T-cell (primary cell): ENCODE measurements at regions not wholly inside any gene's neighbourhood (a gene's known extent, or its start where the extent isn't known, plus 50 kb on each side); places are given as distances from the start of the nearest gene placed in this dataset.
A peak's percentile ranks its signal among the peaks of the same experiment; 100 is the strongest.

Experiments used
- ATAC-seq, 4 experiments: fragments of 200-7000 bp in 3 of 4; fragments of 150-1000 bp in 1 of 4; cut with Tn5 transposase; replicated peaks in 1 of 4; 1 replicate in 3 of 4; 2 replicates in 1 of 4; pipeline ENCODE4 v1.10.0; 2021; ENCODE audit warnings: moderate library complexity in 3 of 4, mild to moderate bottlenecking in 2 of 4, moderate number of reproducible peaks in 1 of 4
- CTCF ChIA-PET, 2 donors: fragments of 300-600 bp; sonication (Branson Sonifier 250); formaldehyde crosslinking; loops; one replicate each; lab custom pipeline; 2022; ENCODE audit warnings: antibody characterized with exemption in 2 of 2; lab: Charles Lee
- POLR2A ChIA-PET, 2 donors: fragments of 300-600 bp; sonication (Branson Sonifier 250); formaldehyde crosslinking; loops; one replicate each; lab custom pipeline; 2022; ENCODE audit warnings: antibody characterized with exemption in 2 of 2; lab: Charles Lee
- DNase-seq, 35 experiments: peaks; one replicate each; pipeline versions ENCODE4 v3.0.0 to v3.0.0-alpha.2; 2013 to 2023
- H3K27ac ChIP-seq: one replicate; pipeline ENCODE4 v1.5.1; 2013; ENCODE audit warnings: low read length
- H3K27me3 ChIP-seq, 2 experiments: replicated peaks in 1 of 2; 1 replicate in 1 of 2; 2 replicates in 1 of 2; pipeline versions ENCODE4 v1.6.1 to v1.7.0; 2013; ENCODE audit warnings: low read length in 1 of 2, mixed read lengths in 1 of 2; ENCODE audit not compliant: control insufficient read depth in 2 of 2, insufficient read depth in 2 of 2; ENCODE audit errors: extremely low read depth in 1 of 2
- H3K36me3 ChIP-seq, 2 donors: 1 replicate in 1 of 2; 2 replicates in 1 of 2; pipeline versions ENCODE4 v1.6.1 to v1.7.0; 2013; ENCODE audit warnings: low read length in 1 of 2; ENCODE audit not compliant: control insufficient read depth in 2 of 2, insufficient read depth in 1 of 2; ENCODE audit errors: extremely low read depth in 1 of 2
- H3K4me1 ChIP-seq, 2 experiments: 1 replicate in 1 of 2; 2 replicates in 1 of 2; pipeline versions ENCODE4 v1.6.1 to v1.7.0; 2013; ENCODE audit warnings: low read length in 2 of 2, mixed read lengths in 1 of 2; ENCODE audit not compliant: insufficient read depth in 2 of 2, control insufficient read depth in 1 of 2; ENCODE audit errors: extremely low read depth in 1 of 2
- H3K4me3 ChIP-seq, 2 donors: 1 replicate in 1 of 2; 2 replicates in 1 of 2; pipeline versions ENCODE4 v1.5.1 to v1.7.0; 2013; ENCODE audit warnings: mild to moderate bottlenecking in 2 of 2, low read length in 1 of 2, moderate library complexity in 1 of 2; ENCODE audit not compliant: control insufficient read depth in 1 of 2; ENCODE audit errors: extremely low read depth in 1 of 2
- H3K9me3 ChIP-seq: 2 replicates; pipeline ENCODE4 v1.7.0; 2013
- H3K27ac Mint-ChIP-seq, 2 donors: one replicate each; pipeline ENCODE4 v1.8.0; 2020 to 2021; ENCODE audit warnings: mild to moderate bottlenecking in 2 of 2, mixed read lengths in 2 of 2
- H3K27me3 Mint-ChIP-seq, 2 donors: one replicate each; pipeline ENCODE4 v1.8.0; 2021 to 2022; ENCODE audit warnings: mixed read lengths in 2 of 2
- H3K36me3 Mint-ChIP-seq: one replicate; pipeline ENCODE4 v1.8.0; 2021; ENCODE audit warnings: mixed read lengths
- H3K4me1 Mint-ChIP-seq, 3 donors: one replicate each; pipeline ENCODE4 v1.8.0; 2020 to 2022; ENCODE audit warnings: mixed read lengths in 3 of 3, mild to moderate bottlenecking in 1 of 3
- H3K4me3 Mint-ChIP-seq, 3 donors: one replicate each; pipeline ENCODE4 v1.8.0; 2020 to 2022; ENCODE audit warnings: mild to moderate bottlenecking in 3 of 3, mixed read lengths in 3 of 3, moderate library complexity in 3 of 3
- H3K9me3 Mint-ChIP-seq, 3 donors: one replicate each; pipeline ENCODE4 v1.8.0; 2020 to 2022; ENCODE audit warnings: mixed read lengths in 3 of 3
- WGBS: methylation state at CpG from one replicate; pipeline ENCODE4 v1.1.5; 2013; ENCODE audit warnings: missing lambda C conversion rate; ENCODE audit not compliant: insufficient coverage; 5-methylcytosine and 5-hydroxymethylcytosine counted together

- ChIA-PET POLR2A (no interaction called here), CTCF (no interaction called here)
- WGBS: no CpG with 5 or more reads among the region's 1 CpG
Measured at GRCh38 chr3:23017801-23018200, 185.3 kb upstream of the UBE2E2 start.

DNA sequence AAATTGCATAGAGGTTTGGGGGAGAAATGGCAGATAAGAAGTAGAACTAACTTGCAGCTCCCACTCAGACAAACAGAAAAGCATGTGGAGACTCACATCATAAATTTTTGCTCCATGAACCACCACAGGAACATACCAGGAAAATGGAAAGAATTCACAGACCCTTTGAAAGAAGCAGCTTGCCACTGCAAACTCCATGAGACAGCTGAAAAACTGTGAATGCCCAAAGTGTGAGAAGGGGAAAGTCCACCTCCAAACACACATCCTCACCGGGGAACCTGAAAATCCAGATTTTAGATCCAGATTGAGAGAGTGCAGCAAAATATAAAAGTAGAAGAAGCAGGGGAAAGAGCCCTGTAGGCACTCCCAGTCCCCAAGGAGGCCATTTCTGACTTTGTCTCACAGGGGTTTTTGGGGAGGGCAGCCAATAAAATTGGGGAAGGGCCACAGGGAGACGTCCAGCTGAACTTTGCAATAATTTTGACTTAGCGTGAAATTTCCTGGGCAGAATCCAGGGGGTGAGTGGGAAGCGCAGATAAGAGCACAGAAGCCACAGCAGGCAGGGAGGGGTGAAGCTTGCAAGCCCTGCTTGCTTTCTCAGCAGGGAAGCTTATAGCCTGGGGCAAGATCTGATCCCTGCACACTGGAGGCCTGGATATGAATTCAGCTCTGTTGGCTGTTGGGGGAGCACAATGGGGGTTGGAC lies 183.4 kb upstream of the UBE2E2 start:
- Histone ChIP-seq H3K9me3 (no peaks in the 10 kb centered on the region), H3K36me3 (no peaks in the 10 kb centered on the region), H3K27ac (no peak overlapping the region), H3K27me3 (peaks cover 0 to 3% of the 10 kb centered on the region in 2 experiments), H3K4me1 (no peaks in the 10 kb centered on the region), H3K4me3 (no peak overlapping the region)
- Mint-ChIP-seq H3K4me3 (no peak overlapping the region), H3K4me1 (no peaks in the 10 kb centered on the region), H3K27ac (no peak overlapping the region), H3K36me3 (no peaks in the 10 kb centered on the region), H3K9me3 (peaks cover 6 to 29% (median 14%) of the 10 kb centered on the region in 3 donors), H3K27me3 (no peaks in the 10 kb centered on the region)
- WGBS: 80% methylated on average over 3 of the region's 4 CpGs
- ChIA-PET CTCF (no interaction called here), POLR2A (no interaction called here)
- DNase-seq (no peak), ATAC-seq (no peak)

More at GRCh38 chr3:23017801-23018200, 185.3 kb upstream of the UBE2E2 start:
- Histone ChIP-seq H3K4me1 (no peaks in the 10 kb centered on the region), H3K27ac (no peak overlapping the region), H3K9me3 (no peaks in the 10 kb centered on the region), H3K27me3 (peaks cover 0 to 3% of the 10 kb centered on the region in 2 experiments), H3K4me3 (no peak overlapping the region), H3K36me3 (no peaks in the 10 kb centered on the region)
- DNase-seq (no peak), ATAC-seq (no peak)
- peaks cover 6 to 17% (median 13%) of the 10 kb centered on the region in 3 donors for H3K9me3 Mint-ChIP-seq
- H3K4me1 Mint-ChIP-seq: no peaks in the 10 kb centered on the region
- no peaks in the 10 kb centered on the region for H3K27me3 Mint-ChIP-seq
- no peaks in the 10 kb centered on the region for H3K36me3 Mint-ChIP-seq
- H3K27ac Mint-ChIP-seq: no peak overlapping the region
- H3K4me3 Mint-ChIP-seq: no peak overlapping the region

- Mint-ChIP-seq H3K36me3 (no peaks in the 10 kb centered on the region), H3K27ac (no peak overlapping the region), H3K4me3 (no peak overlapping the region), H3K4me1 (no peaks in the 10 kb centered on the region), H3K27me3 (no peaks in the 10 kb centered on the region), H3K9me3 (peaks cover 2 to 14% (median 14%) of the 10 kb centered on the region in 3 donors)
- H3K27me3 ChIP-seq: no peaks in the 10 kb centered on the region
- ATAC-seq (no peak), DNase-seq (no peak)
- no peak overlapping the region for H3K4me3 ChIP-seq
- POLR2A ChIA-PET: no interaction called here
- no CpG with 5 or more reads among the region's 2 CpGs for WGBS
- CTCF ChIA-PET: no interaction called here
- no peaks in the 10 kb centered on the region for H3K9me3 ChIP-seq
- H3K4me1 ChIP-seq: no peaks in the 10 kb centered on the region
- no peaks in the 10 kb centered on the region for H3K36me3 ChIP-seq
- no peak overlapping the region for H3K27ac ChIP-seq
Measured at GRCh38 chr3:23028294-23028693, 174.8 kb upstream of the UBE2E2 start.

- no peak overlapping the region for H3K27ac ChIP-seq
- Mint-ChIP-seq H3K9me3 (peaks cover 2 to 21% (median 10%) of the 10 kb centered on the region in 3 donors), H3K4me1 (no peaks in the 10 kb centered on the region), H3K27me3 (no peaks in the 10 kb centered on the region), H3K4me3 (no peak overlapping the region), H3K27ac (no peak overlapping the region), H3K36me3 (no peaks in the 10 kb centered on the region)
- no peaks in the 10 kb centered on the region for H3K9me3 ChIP-seq
- H3K27me3 ChIP-seq: no peaks in the 10 kb centered on the region
- WGBS: 33% methylated on average over 1 of the region's 2 CpGs
- ChIA-PET POLR2A (no interaction called here), CTCF (no interaction called here)
- H3K4me3 ChIP-seq: no peak overlapping the region
- ATAC-seq (no peak), DNase-seq (no peak)
- H3K36me3 ChIP-seq: no peaks in the 10 kb centered on the region
- no peaks in the 10 kb centered on the region for H3K4me1 ChIP-seq
Measured at GRCh38 chr3:23029001-23029400, 174.1 kb upstream of the UBE2E2 start.

- WGBS: 54% methylated on average over 6 of the region's 9 CpGs
Measured at GRCh38 chr3:23035927-23036640, 167.0 kb upstream of the UBE2E2 start.

GRCh38 chr3:23036728-23037127 lies 166.4 kb upstream of the UBE2E2 start:
- ATAC-seq (no peak), DNase-seq (no peak)
- Histone ChIP-seq H3K36me3 (no peaks in the 10 kb centered on the region), H3K27me3 (no peaks in the 10 kb centered on the region), H3K27ac (no peak overlapping the region), H3K4me3 (no peak overlapping the region), H3K9me3 (no peaks in the 10 kb centered on the region), H3K4me1 (peaks cover 7 to 12% of the 10 kb centered on the region in 2 experiments)
- Mint-ChIP-seq H3K36me3 (no peaks in the 10 kb centered on the region), H3K4me1 (peaks cover 4 to 22% (median 16%) of the 10 kb centered on the region in 3 donors), H3K27me3 (no peaks in the 10 kb centered on the region), H3K27ac (no peak overlapping the region), H3K4me3 (peak overlapping the region in 1 of 3 donors; percentile 39), H3K9me3 (peaks cover 2 to 15% (median 13%) of the 10 kb centered on the region in 3 donors)
- WGBS: no CpG with 5 or more reads among the region's 4 CpGs
- ChIA-PET POLR2A (no interaction called here), CTCF (no interaction called here)

More at GRCh38 chr3:23035927-23036640, 167.0 kb upstream of the UBE2E2 start:
- no peaks in the 10 kb centered on the region for H3K27me3 Mint-ChIP-seq
- Histone ChIP-seq H3K27ac (no peak overlapping the region), H3K27me3 (no peaks in the 10 kb centered on the region), H3K36me3 (no peaks in the 10 kb centered on the region), H3K9me3 (no peaks in the 10 kb centered on the region), H3K4me1 (peaks cover 7 to 12% of the 10 kb centered on the region in 2 experiments), H3K4me3 (no peak overlapping the region)
- CTCF ChIA-PET: no interaction called here
- peaks cover 2 to 15% (median 13%) of the 10 kb centered on the region in 3 donors for H3K9me3 Mint-ChIP-seq
- ATAC-seq (peak; percentile 50 to 69 (median 61)), DNase-seq (peak in 27 of 35 experiments; percentile 8 to 67 (median 31))
- POLR2A ChIA-PET: no interaction called here
- H3K4me1 Mint-ChIP-seq: peaks cover 4 to 22% (median 16%) of the 10 kb centered on the region in 3 donors
- no peaks in the 10 kb centered on the region for H3K36me3 Mint-ChIP-seq
- H3K27ac Mint-ChIP-seq: no peak overlapping the region
- peak overlapping the region in 1 of 3 donors; percentile 39 for H3K4me3 Mint-ChIP-seq
